Choroid plexus epithelial cell (primary cell): ENCODE measurements at regions not wholly inside any gene's neighbourhood (a gene's known extent, or its start where the extent isn't known, plus 50 kb on each side); places are given as distances from the start of the nearest gene placed in this dataset.
A peak's percentile ranks its signal among the peaks of the same experiment; 100 is the strongest.

ENCODE experiments used
- DNase-seq: peaks from one replicate; pipeline ENCODE4 v3.0.0-alpha.2; 2010; ENCODE audit warnings: low read depth
- H3K4me3 ChIP-seq: 2 replicates; pipeline ENCODE4 v1.5.1; 2011; ENCODE audit warnings: low read depth, mild to moderate bottlenecking, control low read depth, low read length, moderate library complexity
- CTCF ChIP-seq: conservative IDR thresholded peaks from 2 replicates; pipeline ENCODE4 v1.5.1; 2011; ENCODE audit warnings: low read depth, mild to moderate bottlenecking, control low read depth, inconsistent platforms, low read length, moderate library complexity

- no peak for DNase-seq
- H3K4me3 ChIP-seq: no peak overlapping the region
- no peak for TF ChIP-seq CTCF
Measured at GRCh38 chr1:55416164-55416842, 201.1 kb upstream of the USP24 start.

DNA sequence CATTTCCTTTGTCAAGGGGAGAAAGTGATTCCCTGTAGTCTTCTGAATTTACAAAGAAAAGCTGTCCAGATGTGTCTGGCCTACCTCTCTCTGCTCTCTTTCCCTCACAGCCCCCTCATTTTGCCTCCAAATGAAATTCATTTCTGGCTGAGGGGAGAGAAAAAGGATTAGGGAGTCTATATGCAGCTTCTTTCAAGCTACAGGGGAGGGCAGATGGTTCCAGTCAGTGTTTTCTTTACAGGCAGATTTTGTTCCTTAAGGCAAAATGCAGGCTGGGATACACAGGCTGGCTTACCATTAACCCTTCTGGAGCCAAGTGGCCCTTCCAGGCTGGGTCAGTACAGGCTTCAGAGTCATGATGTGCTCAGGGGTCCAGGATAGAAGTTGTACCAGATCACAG lies 198.1 kb upstream of the USP24 start:
- H3K4me3 ChIP-seq: no peak overlapping the region
- no peak for TF ChIP-seq CTCF
- no peak for DNase-seq

DNA sequence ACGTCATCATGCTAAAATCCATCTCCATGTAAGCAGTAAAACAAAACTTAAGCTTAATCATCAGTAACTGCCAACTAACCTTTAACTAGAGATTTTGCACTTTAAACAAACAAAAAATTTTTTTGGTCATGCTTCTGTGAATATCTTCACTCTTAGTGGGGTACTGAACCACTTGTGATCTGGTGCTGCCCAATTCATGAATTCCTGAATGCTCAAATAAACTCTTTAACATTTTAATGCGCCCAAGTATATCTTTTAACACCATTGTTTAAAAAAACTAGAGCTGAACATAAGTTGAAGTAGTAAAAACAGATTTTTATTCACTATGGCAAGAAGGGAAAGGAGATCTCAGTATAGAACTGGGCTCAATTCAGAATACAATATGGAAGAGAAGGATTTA lies 196.9 kb upstream of the USP24 start:
- no peak overlapping the region for H3K4me3 ChIP-seq

DNA sequence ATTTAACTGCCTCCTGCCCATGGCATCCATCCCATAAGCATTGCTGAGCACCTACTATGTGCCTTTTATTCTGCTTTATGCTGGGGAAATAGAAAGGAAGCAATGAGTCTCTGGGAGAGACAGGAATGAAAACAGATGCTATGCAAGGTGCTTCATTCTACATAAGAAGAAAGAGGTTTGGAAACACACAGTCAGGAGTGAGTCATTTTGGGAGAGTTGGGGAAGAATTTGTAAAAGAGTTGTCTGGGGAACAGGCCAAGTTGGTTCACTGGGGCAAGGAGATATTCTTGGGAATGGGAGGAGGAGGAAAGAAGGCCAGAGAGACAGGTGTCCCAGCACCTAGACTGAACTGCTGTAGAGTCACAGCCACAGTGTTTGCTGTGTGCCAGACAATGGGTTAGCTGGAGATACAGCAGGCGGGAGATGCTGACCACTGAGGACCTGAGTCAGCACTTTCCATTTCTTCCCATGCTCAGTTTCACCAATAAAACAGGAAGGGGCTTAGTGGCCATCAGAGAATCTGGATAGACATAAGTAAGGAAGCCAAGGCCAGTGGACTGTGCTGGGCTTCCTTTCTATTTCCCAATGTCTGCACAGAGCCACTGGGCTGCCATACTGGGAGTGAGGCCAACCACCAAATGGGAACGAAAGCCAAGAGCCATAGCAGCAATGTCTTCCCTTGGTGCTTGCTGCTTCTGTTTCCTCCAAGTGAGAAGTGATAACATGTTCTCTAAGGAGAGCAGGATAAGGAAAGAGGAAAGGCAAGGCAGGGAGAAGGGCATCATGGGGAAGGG lies 187.7 kb upstream of the USP24 start:
- no peak for TF ChIP-seq CTCF
- no peak for DNase-seq
- no peak overlapping the region for H3K4me3 ChIP-seq

More for the DNA sequence above, 196.9 kb upstream of the USP24 start:
- no peak for DNase-seq
- no peak for TF ChIP-seq CTCF

DNA sequence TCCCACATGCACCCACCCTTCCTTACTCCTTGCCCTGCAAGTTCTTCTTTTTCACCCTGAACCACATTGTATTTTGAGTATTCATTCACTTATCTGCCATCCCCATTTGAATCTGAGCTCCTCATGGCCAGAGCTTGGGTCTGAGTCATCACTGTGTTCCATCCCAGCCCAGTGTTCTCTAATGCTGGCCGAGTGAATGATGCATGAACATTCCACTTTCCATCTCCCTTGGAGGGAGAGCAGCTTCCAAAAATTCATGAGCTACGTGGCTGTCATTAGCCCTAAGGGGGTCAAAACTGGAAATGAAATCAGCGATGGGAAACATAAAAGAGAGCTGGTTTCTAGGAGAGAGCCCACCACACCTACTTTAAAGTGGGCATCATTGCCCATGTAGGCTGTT lies 187.0 kb upstream of the USP24 start:
- no peak overlapping the region for H3K4me3 ChIP-seq
- TF ChIP-seq CTCF: no peak
- peak; percentile 51 for DNase-seq

DNA sequence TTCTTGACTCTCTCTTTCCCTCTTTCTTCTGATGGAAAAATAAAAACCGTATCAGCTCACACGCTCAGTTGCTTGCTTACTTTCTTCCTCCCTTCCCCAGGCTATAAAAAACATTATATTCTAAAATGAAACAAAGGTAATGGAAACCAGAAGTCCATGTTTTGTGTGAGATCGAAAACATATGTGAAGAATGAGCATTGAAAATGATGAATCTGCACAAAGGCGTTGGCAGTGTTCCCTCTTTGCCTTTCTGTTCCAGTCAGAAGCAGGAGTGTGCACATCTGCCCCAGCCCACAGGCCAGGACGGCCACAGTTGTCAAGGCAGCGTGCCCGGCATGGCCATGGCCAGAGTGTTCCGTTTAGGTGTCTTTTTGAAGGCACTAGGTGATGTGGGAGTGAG lies 185.3 kb upstream of the USP24 start:
- no peak for TF ChIP-seq CTCF
- no peak for DNase-seq
- no peak overlapping the region for H3K4me3 ChIP-seq

DNA sequence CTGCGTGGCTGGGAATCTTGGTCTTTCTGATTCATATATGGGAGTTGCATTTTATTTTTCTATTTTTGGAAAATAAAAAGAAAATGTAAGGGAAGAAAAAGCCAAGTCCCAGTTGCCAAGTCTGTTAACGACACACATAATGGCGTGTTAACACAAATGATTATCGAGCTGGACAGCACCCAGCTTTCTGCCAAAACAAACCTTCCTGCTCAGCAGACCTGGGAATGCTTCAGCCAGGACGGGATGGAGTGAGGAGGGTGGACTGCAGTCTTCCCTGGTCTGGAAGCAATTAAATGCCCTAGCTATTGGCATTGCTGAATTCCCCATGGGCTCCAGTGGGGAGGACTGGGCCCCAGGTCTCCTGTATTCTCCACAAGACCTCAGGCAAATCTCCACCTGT lies 184.2 kb upstream of the USP24 start:
- no peak for DNase-seq
- TF ChIP-seq CTCF: no peak
- H3K4me3 ChIP-seq: no peak overlapping the region
